GM18499 (cell line): ENCODE measurements at regions not wholly inside any gene's neighbourhood (a gene's known extent, or its start where the extent isn't known, plus 50 kb on each side); places are given as distances from the start of the nearest gene placed in this dataset.

Source experiments
- ATAC-seq: cut with Tn5 transposase; IDR thresholded peaks from one replicate; pipeline ENCODE4 v1.9.1; 2021; ENCODE audit warnings: moderate number of reproducible peaks; ENCODE audit not compliant: insufficient read depth, unreplicated experiment

DNA sequence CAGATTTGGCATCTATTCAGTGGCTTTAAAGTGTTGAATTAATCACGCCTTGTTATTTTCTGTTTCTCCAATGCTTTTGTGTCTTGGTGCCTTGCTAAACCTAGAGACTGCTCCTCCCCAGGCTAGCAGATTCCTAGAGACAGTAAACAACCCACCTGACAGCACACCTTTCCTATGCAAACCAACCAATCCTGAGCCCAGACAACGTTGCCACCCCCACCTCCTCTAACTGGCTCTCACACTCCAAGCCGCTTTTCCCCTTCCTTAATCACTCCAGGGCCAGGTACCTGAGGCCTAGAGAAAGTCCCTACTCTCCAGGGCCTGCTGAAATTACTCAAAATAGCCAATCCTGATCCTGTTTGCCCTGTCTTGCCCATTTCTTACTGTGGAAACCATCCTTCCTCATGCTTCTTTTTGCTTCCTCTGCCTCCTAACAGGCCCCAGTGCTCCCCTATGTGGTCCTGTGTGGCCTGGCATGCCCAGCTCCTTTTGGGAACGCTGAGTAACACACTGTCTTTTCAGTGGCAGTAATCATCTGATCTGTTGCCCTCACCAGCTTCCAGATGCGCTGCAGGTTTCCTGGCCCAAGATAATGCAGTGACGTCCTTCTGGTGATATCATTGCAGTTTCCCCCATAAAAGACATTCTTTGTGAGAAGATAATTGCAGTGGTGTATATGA, 53.4 kb downstream of the GAS1 start:
- no peak for ATAC-seq

DNA sequence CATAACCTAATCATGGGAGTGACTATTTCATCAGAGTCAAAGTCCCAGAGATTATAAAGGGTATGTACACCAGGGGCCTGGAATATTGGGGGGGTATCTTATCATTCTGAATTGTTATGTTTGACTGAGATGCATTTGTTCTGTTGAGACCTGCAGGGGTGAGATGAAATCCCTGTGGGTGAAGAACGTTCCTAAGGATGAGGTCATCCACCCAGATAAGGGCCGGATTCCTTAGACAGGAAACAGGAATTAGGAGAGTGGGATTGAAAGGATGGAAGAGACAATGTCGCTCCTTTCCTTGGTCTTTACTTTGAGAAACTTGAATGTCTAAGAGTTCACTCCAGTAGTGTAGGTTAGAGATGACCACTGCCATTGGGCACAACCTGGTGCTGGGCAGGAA, 54.7 kb downstream of the GAS1 start:
- ATAC-seq: no peak

DNA sequence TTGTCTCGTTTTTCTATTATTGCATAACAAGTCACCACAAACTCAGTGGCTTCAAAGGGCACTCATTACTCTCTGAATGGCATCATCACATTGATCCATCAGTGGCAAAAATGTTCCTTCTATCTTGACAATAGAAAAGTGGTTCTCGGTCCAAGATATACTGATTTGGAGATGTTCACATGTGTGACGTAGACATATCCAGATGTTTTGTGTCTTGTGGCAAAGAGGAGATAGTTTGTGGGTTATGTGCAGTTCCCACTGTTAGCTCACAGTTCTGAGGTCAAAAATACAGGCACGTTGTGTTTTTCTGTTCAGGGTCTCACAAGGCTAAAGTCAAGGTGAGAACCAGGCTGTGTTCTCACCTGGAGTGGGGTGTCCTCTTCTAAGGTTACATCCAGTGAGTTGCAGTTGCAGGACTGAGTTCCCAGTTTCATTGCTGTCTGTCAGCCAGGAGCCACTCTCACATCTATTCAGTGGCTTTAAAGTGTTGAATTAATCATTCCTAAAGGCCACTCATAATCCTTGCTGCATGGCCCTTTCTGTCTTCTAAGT, 55.3 kb downstream of the GAS1 start:
- ATAC-seq: no peak

DNA sequence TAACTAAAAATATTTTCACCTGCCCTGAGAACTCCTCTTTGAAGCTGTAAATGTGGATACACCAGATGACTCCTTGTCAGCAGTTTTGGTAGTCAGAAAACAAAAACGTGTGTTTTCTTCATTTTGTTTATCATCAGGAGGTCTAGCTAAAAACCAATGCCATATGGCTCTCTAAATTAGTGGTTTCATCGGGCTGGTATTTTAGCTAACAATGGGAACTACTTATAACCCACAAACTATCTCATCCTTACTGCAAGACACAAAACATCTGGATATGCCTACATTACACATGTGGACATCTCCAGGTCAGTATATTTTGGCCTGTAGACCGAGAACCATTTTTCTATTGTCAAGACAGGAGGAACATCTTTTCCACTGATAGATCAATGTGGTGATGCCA, 56.2 kb downstream of the GAS1 start:
- no peak for ATAC-seq

DNA sequence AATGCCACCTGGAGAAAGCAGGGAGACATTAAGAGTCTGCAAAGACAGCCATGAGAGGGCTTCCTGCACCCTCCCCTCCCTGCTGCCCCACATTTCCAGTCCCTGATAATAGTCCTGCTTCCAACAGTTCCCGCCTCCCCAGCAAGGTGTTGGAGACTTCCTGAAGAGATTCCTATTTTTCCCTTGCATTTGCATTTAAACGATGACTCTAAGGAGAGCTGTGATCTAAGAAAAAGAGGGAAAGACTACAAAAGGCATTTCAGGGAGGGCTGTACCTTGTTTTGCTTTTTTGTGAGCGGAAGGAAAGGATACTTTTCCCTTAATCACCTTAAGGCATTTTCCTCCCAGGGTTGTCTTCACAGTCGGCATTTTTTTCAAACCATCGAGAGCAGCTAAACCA, 62.1 kb downstream of the GAS1 start:
- no peak for ATAC-seq

DNA sequence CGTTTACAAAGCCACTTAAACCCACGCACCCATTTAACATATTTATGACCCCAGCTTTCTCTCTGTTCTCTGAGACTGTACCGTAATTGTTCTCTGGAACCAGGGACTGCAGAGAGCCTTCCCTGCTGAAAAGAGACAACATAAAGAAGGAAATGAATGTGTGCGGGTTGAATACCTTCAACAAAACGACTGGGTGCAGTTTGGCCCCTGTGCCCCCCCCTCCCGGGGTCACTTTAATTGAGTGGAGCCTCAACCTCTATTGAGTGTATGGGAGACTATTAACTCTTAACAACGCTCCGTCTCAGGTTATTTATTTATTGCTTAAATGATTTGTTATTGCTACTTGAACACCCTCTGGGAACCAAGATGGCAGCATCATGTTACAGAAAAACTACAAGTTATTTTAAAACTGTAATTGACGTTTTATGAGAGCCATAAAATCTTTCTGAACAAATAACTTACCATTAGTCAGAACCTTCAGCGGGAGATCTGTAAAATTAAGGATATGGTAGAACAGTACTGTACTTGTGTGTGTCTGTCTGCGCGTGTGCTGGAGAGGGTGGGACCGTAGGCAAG, 70.6 kb downstream of the GAS1 start:
- ATAC-seq: no peak

DNA sequence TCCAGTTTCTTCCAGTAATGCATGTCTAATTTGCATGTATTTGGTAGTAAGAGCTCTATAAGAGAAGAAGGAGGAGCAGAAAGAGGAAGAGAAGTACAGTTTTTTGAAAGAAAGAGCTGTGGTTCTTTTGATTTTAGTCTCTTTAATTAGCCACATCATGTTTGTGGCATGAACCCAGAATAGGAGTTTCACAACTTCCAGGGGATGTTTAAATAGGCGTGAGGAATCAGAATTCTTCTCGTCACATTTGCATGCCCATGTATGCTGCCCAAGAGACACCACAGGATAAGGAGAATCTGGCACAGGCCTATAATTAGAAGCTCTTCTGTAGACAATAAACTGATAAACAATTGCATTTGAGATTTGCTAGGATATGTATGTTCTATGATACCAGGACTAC, 78.7 kb downstream of the GAS1 start:
- ATAC-seq: no peak

DNA sequence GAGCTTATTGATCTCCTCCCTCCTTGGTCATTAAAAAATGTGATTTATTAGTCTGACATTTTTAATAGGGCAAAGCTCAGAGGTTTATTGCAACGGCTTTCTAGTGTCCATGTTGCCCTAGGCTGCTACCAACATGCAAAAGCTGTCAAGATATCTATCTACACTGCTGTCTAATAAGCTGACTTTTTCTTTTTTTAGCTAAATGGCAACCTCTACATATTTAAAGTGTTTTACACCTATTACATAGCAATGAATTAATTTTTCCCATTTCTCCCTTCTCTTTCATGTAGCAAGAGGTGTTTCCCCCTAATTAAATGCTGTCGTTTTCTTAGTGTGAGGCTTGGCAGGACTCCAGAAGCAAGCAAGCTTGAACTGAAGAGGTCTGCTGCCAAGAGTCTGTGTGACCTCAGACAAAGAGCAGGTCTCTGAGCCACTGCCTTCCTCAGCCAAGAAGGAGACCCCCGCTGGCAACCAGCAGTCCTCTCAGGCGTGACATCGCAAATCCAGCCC, 79.4 kb downstream of the GAS1 start:
- no peak for ATAC-seq

DNA sequence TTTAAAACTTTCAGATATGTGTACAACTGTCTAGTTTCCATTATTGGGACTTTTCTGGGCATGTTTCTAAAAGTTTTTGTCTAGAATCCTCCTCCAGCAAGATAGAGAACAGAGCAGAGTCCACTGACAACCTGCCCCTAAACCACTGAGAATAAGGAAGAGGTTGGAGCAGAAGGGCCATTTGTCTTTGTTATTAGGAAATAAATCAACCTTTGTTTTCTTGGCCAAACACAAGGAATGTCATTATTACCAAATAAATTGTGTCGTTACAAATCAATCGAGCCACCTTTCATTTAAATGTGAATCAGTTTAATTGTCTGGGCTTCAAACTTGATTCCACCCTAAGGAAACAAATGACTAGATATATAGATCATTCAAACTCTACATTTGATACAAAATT, 81.4 kb downstream of the GAS1 start:
- ATAC-seq: no peak

DNA sequence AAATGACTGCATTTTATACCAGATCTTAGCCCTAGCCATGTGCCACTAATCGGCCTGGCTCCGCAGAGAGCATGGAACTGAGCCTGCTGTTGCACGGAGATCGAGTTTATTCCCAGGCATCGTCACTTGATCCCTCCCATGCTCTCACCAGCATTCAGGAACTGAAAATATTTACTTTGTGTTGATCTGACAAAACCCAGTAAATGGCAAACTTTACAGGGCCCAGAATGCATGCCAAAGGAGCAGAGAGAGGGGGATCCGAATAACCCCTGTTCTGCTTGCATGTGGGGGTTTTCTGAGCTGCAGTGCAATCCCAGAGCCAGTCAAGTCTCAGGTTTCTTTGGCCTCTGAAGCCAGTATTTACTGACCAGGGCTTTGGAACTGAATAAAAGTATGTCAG, 87.3 kb downstream of the GAS1 start:
- no peak for ATAC-seq

DNA sequence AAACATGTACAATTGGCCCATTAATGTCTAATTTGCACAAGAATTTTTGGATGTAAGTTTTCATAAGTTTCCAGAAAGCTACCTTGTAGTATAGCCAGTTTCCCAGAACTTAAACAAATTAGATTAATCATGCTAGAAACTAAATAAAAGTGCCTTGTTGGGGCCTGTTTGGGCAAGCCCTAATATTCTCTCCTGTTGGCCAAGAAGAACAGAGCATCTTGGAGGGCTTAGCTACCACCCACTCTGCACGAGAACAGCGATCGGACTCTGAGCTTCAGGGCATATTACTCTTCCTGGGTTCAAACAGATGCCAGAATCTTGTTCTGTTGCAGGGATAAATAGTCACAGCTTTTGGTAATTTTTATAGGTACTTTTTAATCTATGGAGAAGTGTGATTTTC, 88.2 kb downstream of the GAS1 start:
- ATAC-seq: no peak

DNA sequence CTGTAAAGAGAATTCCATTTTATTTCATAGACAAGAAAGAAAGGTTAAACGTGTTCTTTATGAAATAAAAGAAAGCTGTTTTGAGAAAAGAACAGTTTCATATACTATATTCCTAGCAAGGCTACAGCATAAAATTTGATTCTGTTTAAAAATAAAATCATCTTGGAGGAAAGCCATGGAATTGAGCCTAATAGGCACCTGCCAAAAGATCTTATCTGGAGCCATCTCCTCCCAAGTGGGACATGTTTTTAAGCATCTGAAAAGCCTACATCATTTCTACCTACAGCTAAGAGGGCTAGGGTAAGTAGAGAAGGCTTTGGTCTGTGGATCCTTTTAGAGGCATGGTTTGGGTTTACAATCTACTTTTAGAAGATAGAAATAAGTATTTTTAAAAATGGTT, 89.3 kb downstream of the GAS1 start:
- no peak for ATAC-seq

DNA sequence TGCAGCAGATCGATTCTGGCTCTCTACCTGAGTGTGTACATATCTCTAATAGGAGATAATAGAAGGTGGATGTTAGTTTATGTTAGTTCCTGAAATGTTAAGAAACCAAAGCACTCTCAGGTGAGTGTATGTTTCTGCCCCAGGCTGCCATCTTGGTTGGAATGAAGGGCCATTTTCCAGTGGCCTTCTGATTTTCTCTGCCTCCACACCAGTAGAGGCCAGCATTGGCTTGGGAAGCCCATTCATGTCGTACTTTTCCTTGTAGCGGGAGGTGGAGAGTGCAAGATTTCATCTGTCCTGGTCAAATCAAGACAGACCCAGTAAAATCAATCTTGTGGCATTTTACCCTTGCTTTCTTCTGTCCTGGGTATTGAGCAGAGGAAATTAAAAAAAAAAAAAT, 91.0 kb downstream of the GAS1 start:
- ATAC-seq: no peak

DNA sequence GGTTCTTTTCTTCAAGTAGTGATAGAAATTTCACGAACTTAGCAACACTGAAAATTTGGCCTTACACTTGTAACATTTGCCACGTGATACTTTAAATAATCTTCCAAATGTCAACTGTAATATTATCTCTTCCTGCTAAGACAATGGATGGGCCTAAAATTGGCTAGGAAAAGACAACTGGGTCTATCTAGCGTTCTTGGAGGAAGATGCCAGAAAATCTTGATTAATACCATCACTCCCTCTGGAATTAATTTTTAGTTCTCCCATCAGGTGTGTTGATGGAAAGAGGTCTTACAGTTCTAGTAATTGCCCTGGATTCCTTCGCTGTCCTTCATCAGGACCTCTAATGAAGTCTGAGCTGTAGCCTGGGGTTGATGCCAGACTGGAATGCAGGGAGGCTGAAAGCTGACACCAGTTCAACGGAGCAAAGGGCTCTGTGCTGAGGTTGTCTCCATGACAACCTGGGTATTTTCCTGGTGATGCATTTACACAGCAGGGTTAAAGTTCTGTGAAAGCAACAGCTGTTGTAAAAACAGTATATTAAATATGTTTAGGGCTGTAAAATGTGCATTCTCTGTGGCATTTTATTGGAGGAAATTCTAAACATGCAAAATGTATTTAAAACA, 92.3 kb downstream of the GAS1 start:
- no peak for ATAC-seq

DNA sequence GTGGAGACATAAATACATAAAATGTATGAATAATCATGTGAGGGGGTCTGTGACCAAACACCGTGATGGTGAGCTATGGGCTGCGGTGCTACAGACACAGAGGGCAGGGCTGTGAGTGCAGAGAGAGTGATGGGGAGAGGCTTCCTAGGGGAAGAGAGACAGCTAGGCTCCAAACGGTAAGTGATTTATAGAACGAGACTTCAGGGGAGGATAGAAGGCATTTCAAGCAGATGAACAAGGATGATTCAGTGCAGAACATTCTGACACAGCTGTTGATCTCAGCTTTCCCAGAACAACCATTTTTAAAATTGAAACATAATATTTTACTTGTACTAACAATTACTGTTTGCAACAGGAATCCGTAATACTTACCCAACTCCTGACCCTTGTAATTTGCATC, 100.7 kb downstream of the GAS1 start:
- ATAC-seq: no peak

DNA sequence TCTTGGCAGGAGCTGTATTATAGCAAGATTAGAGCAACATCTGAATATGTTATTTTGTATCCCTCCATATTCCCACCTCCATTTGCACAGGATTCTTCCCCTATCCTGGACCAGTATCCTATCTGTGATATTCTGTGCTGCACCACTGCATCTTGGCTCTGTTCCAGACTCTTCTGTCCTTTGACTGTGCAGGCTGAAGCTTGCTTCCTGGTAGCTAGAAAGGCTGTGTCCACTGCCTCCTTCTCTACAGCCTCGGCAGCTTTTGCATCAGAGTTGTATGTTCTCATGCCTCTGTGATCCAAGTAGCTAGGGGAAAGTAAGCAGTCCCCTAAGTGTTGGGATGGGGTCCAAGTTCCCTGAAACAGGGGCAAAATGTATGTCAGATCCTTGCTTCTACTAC, 104.1 kb downstream of the GAS1 start:
- no peak for ATAC-seq

DNA sequence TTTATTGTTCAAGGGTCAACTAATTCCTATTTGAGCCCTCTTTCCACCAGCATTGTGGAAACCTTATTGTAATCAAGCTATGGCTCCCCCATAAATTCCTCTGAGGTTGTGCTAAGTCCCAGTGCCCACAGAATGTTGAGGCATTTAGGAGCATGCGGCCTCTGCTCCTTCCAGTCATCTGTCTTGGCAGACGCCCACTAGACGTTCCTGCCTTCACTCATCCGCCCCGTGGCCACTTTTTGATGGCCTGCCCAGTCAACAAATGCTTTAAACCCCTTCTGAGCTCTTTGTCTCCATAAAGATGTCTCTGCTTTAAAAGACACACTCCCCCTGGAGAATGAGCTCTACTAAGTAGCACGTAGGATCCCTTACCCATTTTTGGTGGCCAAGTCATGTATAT, 104.7 kb downstream of the GAS1 start:
- no peak for ATAC-seq

DNA sequence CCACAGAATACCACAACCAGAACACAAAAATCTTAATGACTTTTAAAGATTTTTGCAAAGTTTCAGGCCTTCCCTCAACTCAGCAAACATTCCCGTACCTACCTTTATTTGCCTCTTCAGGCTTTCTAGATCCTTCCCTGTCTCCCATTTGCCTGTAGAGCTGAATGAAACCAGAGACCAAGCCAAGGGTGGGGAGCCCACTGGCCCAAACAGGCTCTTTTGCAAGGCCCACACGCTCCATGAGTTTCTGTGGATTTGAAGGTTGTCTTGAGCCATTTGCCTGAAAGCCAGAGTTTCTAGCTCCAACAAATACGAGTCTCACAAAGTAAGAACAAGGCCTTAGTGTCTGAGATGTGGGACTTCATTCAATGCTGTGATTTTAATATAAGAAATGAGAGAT, 107.8 kb downstream of the GAS1 start:
- ATAC-seq: no peak

DNA sequence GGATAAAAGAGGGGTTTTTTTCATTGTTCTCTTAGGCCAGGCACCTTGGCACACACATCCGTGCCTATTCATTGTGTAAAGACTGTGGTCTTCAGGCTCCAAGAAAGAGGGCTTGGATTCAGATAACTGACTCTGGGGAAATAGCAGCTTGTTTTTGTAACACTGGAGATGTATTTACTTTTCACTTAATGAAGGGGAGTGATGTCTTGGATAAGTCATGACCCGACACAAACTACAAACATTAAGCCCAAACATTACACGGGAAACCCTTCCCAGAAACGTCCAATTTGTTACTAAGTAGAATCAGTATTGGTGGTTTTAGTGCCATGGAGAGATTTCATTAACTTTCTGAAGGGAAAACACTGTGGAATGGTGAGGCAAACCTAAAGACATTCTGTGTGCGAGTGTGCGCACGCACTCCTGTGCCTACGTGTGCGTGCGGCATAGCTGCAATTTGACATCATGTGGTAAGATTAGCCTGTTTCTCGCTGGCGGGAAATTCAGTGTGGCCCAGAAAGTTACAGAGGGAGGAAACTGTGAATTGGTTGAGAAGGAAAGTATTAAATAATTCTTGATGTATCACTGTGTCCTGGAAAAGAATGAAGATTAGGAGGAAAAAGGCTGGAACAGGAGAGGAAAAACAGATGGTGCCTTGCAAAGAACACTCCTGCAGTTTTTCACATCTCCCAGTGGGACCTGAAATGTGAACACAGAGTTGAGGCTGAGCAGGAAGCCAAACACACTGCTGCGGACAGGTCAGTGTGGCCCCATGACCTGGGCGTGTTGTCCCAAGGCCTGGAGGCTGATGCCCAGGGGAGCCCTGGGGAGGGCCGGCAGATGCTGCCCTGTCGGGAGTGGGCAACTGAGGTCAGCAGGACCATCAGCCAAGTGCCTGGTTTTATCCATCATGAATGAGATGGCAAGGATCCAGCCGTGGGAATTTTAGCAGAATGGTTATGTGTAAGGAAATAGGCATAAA, 108.5 kb downstream of the GAS1 start:
- ATAC-seq: no peak

DNA sequence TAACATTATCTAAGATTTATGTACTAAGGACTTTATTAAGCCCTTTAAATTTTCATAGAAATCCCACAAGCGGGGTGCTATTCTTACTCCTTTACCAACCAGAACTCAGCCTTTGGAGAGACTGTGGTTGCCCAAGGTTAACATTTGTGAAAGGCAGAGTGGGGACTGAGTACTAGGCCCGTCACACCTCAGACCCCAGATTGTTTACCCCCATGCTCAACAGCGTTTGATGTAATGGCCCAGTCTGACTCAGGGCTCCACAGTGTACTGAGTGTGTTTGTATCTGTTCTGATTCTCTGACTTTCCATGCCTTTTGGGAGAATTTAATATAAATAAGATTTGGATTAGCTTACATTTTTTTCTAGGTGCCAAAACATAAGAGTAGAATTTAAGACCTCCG, 110.0 kb downstream of the GAS1 start:
- ATAC-seq: no peak
